ENCODE measurements at regions not wholly inside any gene's neighbourhood (a gene's known extent, or its start where the extent isn't known, plus 50 kb on each side); places are given as distances from the start of the nearest gene placed in this dataset.
A peak's percentile ranks its signal among the peaks of the same experiment; 100 is the strongest.

DNA sequence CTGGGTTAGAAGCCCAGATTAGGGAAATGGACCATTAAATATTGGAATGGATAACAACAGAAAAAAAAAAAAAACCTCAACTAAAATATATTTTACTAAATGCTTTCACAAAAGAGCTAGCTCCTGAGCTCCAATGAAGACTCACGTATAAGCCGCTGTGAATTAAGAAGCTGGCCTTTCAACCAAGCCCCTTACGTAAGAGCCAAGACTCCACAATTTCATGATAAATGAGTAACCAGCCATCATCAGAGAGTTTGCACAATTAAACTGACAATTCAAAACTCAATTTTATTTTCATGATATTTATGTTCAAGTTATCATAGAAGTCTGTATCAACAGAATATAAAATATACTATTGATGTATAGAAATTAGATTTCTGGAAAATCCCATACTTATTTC, 70.7 kb upstream of the HNRNPA3 start:
- Histone ChIP-seq H3K9me3 (replicated peaks in 1 of 11) (no peaks in the 10 kb centered on the region), H4K20me1 (no peaks in the 10 kb centered on the region), H3K36me3 (no peaks in the 10 kb centered on the region), H3K27me3 (no peaks in the 10 kb centered on the region), H3K4me2 (no peak overlapping the region), H3K9ac (no peak overlapping the region), H3K4me1 (peaks cover 0 to 7% (median 2%) of the 10 kb centered on the region in 10 experiments; a peak in 4 of 20 replicates), H3K27ac (no peak overlapping the region), H3K4me3 (no peak overlapping the region)
- TF ChIP-seq Cebpa-rat (IDR thresholded peaks at IDR 0.05), result no peak

DNA sequence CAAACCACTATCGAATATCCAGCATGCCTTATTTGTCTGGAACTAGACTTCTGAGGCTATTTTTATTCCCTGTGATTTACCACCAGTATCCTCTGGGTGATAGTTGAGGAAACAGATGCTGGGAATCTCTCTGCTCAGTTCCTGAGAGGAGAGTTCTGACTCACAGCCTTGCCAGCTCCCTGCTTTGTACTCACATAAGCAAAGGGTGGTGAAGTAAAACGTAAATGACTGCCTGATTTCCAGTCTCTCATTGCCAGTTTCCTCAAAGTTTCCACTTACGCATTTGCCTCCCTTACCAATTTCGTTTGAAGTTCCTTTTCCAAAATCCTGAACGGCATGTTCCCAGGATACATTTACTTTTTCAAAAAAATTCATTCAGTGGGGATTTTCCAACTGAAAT, 69.2 kb upstream of the HNRNPA3 start:
- Histone ChIP-seq H3K36me3 (no peaks in the 10 kb centered on the region), H3K4me1 (peaks cover 0 to 13% (median 5%) of the 10 kb centered on the region in 10 experiments; a peak in 11 of 20 replicates), H4K20me1 (no peaks in the 10 kb centered on the region), H3K9ac (no peak overlapping the region), H3K4me2 (peak overlapping the region in 8 of 11 experiments; percentile 1 to 40 (median 19); a peak in 7 of 22 replicates), H3K27ac (no peak overlapping the region), H3K9me3 (replicated peaks in 1 of 11) (no peaks in the 10 kb centered on the region), H3K27me3 (peaks cover 11 to 13% (median 12%) of the 10 kb centered on the region in 11 experiments), H3K4me3 (no peak overlapping the region)
- TF ChIP-seq Cebpa-rat (IDR thresholded peaks at IDR 0.05), result no peak

DNA sequence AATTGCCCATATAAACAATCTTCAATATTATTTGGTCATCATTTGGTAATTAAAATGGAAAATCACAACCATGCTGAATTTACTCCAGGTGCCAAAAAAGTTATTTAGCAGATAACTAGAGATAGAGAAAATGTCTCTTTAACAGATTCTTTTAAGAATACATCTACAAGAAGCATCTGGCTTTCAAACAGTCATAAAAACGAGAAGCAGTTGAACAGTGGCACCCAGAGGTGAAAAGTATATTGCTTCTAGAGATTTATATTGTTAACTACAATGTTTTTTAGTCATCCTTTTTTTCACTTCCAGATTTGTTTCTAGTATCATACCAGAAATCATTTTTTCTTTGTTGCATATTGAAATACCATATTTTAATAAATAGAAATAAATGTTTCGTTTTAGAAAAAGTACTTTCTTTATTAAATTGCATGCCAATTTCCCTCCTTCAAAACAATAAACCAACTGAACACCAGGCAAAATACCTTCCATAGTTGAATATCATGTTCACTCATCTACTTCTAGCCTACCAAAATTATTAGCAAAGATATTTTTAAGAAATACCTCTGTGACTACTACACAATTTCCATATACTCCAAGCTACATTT, 65.4 kb upstream of the HNRNPA3 start:
- Histone ChIP-seq H3K27ac (no peak overlapping the region), H3K27me3 (peaks cover 14 to 18% (median 16%) of the 10 kb centered on the region in 11 experiments), H3K9ac (no peak overlapping the region), H4K20me1 (no peaks in the 10 kb centered on the region), H3K9me3 (replicated peaks in 1 of 11) (no peaks in the 10 kb centered on the region), H3K4me3 (no peak overlapping the region), H3K4me2 (no peak overlapping the region), H3K36me3 (no peaks in the 10 kb centered on the region), H3K4me1 (peaks cover 0 to 15% (median 8%) of the 10 kb centered on the region in 10 experiments; a peak in 11 of 20 replicates)
- TF ChIP-seq Cebpa-rat (IDR thresholded peaks at IDR 0.05), result no peak

DNA sequence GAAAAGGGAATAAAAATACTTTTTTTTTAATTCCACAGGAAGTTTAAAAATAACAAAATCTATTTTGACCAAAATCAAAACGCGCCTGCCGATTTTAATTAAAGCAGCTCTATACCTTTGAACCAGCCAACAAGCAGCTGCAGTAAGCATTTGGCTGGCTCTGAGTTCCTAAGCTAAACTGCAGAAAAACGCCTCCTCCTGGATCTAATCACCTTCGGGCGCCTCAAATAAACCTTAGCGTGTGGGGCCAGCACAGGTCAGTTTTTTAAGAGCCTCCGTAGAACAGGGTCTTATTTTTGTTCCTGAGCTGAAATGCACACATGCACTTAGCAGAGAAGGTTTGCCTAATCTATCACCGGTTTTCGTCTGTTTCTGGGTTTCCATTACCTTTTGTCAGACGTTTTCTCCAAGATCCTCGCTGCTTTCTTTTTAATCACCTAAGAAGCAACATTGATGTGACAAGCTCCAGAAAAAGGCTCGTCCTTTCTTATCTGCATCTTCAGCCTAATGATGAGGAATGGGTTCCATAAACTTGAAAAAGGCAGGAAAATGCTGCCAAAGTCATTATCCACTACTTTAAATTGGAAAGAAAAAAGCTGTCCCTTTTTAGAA, 64.7 kb upstream of the HNRNPA3 start:
- Histone ChIP-seq H3K27ac (no peak overlapping the region), H4K20me1 (no peaks in the 10 kb centered on the region), H3K9ac (no peak overlapping the region), H3K9me3 (replicated peaks in 1 of 11) (no peaks in the 10 kb centered on the region), H3K4me2 (peak overlapping the region; percentile 57 to 97 (median 84); a peak in 20 of 22 replicates), H3K4me1 (peaks cover 0 to 15% (median 8%) of the 10 kb centered on the region in 10 experiments; a peak in 11 of 20 replicates), H3K4me3 (peak overlapping the region in 2 of 10 experiments; percentile 48 to 55; a peak in 2 of 20 replicates), H3K36me3 (no peaks in the 10 kb centered on the region), H3K27me3 (peaks cover 14 to 18% (median 16%) of the 10 kb centered on the region in 11 experiments)
- TF ChIP-seq Cebpa-rat (IDR thresholded peaks at IDR 0.05), result no peak

DNA sequence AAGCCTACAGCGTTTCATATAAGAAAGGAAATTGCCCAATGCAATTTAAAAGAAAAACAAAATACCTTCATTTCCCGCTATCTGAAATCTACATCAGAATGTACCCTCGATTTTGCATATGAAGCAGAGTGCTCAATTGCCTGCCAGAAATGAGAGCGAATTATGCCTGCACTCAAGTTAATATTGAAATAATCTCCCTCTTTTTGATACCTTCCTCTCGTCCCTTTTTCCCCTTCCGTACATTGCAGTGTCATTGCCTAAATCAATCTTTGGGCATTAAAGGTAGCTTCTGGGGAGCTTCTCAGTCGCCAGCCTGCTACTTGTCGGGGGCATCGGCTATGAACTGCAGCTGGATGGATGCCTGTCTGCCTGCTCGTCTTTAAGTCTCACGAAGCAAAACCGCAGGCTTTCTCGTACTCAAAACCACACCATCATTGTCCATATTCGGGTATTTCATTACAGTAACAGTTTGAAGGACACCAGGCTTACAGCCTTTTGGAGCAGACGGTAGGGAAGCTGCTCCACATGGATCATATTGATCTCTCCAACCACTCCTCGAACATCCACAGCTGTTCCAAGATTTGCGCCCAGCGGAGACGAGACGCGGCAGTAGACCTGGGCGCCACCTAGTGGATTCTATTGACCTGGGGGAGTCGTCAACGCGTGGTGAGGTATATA, 64.0 kb upstream of the HNRNPA3 start:
- H3K9ac ChIP-seq, result peak overlapping the region in 9 of 11 experiments; percentile 9 to 43 (median 23); a peak in 8 of 22 replicates
- H3K4me2 ChIP-seq, result peak overlapping the region; percentile 57 to 97 (median 84)
- H3K4me1 ChIP-seq, result peaks cover 0 to 9% (median 7%) of the 10 kb centered on the region in 10 experiments; a peak in 11 of 20 replicates
- TF ChIP-seq Cebpa-rat (IDR thresholded peaks at IDR 0.05), result no peak
- H3K36me3 ChIP-seq, result no peaks in the 10 kb centered on the region
- H3K9me3 ChIP-seq (replicated peaks in 1 of 11), result no peaks in the 10 kb centered on the region
- H3K27ac ChIP-seq, result no peak overlapping the region
- H3K4me3 ChIP-seq, result peak overlapping the region; percentile 44 to 66 (median 54)
- no peaks in the 10 kb centered on the region for H4K20me1 ChIP-seq
- H3K27me3 ChIP-seq, result peaks cover 14 to 18% (median 16%) of the 10 kb centered on the region in 11 experiments

DNA sequence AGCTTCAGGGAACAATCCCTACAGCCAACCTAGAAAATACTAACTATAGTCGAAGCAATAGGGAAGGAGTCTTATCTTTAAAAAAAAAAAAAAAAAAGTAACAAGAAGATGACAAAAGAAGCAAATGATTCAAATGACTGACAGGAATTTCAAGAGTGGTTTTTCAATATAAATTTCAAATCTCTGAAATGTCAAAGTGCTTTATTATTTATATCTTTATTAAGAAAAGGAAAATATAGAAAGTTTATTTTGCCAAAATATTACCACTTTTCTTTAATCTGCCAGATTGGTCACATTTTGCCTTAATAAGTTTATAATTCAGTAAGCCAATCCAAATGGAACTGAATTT, 63.5 kb upstream of the HNRNPA3 start:
- Histone ChIP-seq H3K27me3 (peaks cover 14 to 18% (median 16%) of the 10 kb centered on the region in 11 experiments), H3K36me3 (no peaks in the 10 kb centered on the region), H4K20me1 (no peaks in the 10 kb centered on the region), H3K9me3 (replicated peaks in 1 of 11) (no peaks in the 10 kb centered on the region), H3K27ac (no peak overlapping the region), H3K4me2 (peak overlapping the region; percentile 57 to 97 (median 84); a peak in 19 of 22 replicates), H3K4me1 (peaks cover 0 to 8% (median 7%) of the 10 kb centered on the region in 10 experiments; a peak in 8 of 20 replicates), H3K9ac (peak overlapping the region in 3 of 11 experiments; percentile 27 to 43 (median 34); a peak in 2 of 22 replicates), H3K4me3 (peak overlapping the region; percentile 44 to 66 (median 54); a peak in 13 of 20 replicates)
- TF ChIP-seq Cebpa-rat (IDR thresholded peaks at IDR 0.05), result no peak

DNA sequence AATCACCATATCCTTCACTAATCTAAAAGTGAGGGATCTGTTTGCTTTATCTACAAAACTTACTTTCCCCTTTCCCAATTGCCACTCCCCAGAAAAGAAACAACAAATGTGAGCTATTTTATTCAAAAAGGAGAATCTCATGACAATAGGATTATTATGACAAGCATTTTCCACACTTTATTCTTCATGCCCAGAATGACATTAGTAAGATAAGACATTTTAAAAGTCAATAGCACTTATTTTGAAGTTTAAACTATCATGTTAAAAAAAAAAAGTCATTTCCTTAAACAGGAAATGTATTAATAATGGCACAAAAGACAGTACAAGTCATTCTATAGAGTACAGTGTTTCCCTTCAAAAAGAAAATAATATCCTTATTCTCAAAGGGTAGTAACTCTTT, 58.8 kb upstream of the HNRNPA3 start:
- H3K27me3 ChIP-seq, result peaks cover 0 to 2% (median under 1%) of the 10 kb centered on the region in 11 experiments; a peak in 14 of 22 replicates
- H3K4me3 ChIP-seq, result no peak overlapping the region
- H3K4me1 ChIP-seq, result no peaks in the 10 kb centered on the region
- H3K4me2 ChIP-seq, result no peak overlapping the region
- no peaks in the 10 kb centered on the region for H3K36me3 ChIP-seq
- H4K20me1 ChIP-seq, result no peaks in the 10 kb centered on the region
- H3K27ac ChIP-seq, result no peak overlapping the region
- H3K9me3 ChIP-seq (replicated peaks in 1 of 11), result no peaks in the 10 kb centered on the region
- no peak for TF ChIP-seq Cebpa-rat (IDR thresholded peaks at IDR 0.05)
- H3K9ac ChIP-seq, result no peak overlapping the region

DNA sequence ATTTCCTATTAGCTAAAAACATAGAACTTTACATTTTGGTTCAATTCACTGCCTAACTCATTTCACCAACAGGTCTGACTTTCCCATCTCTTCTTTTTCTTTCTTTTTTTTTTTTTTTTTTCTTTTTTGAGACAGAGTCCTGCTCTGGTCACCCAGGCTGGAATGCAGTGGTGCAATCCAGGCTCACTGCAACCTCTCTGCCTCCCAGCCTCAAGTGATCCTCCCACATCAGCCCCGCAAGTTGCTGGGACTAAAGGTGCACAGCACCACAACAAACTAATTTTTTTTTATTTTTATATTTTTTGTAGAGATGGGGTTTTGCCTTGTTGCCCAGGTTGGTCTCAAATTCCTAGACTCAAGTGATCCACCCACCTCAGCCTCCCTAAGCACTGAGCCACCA, 57.8 kb upstream of the HNRNPA3 start:
- Histone ChIP-seq H4K20me1 (no peaks in the 10 kb centered on the region), H3K27ac (no peak overlapping the region), H3K4me3 (no peak overlapping the region), H3K27me3 (no peaks in the 10 kb centered on the region), H3K36me3 (no peaks in the 10 kb centered on the region), H3K9me3 (replicated peaks in 1 of 11) (no peaks in the 10 kb centered on the region), H3K4me2 (no peak overlapping the region), H3K9ac (no peak overlapping the region), H3K4me1 (no peaks in the 10 kb centered on the region)
- no peak for TF ChIP-seq Cebpa-rat (IDR thresholded peaks at IDR 0.05)

DNA sequence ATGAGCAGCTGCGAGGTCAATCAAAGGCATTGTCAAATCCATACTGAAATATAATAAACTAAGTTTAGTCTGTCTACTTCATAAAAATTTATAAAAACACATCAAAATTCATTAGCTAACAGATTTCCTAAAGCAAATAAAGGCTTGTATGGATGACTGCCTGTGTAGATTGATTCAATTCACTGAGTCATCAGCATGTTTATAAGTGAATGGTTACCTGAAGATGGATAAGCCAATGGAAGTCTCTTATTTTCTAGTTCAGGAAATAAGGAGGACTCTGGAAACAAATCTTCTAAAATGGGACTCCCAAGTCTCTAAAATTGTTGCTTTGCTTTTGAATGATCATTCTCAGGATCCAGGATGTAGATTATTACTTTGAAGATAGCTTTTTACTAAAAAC, 57.0 kb upstream of the HNRNPA3 start:
- H3K9ac ChIP-seq, result no peak overlapping the region
- H3K4me1 ChIP-seq, result no peaks in the 10 kb centered on the region
- H3K4me2 ChIP-seq, result no peak overlapping the region
- no peaks in the 10 kb centered on the region for H3K36me3 ChIP-seq
- H3K27ac ChIP-seq, result no peak overlapping the region
- H4K20me1 ChIP-seq, result no peaks in the 10 kb centered on the region
- no peak for TF ChIP-seq Cebpa-rat (IDR thresholded peaks at IDR 0.05)
- no peaks in the 10 kb centered on the region for H3K27me3 ChIP-seq
- H3K4me3 ChIP-seq, result no peak overlapping the region
- no peaks in the 10 kb centered on the region for H3K9me3 ChIP-seq (replicated peaks in 1 of 11)
